Fibroblast of mammary gland (primary cell): ENCODE measurements at regions not wholly inside any gene's neighbourhood (a gene's known extent, or its start where the extent isn't known, plus 50 kb on each side); places are given as distances from the start of the nearest gene placed in this dataset.

Source experiments
- DNase-seq: peaks from one replicate; pipeline ENCODE4 v3.0.0-alpha.2; 2010; ENCODE audit warnings: low read depth
- H3K4me3 ChIP-seq: 2 replicates; pipeline ENCODE4 v1.5.1; 2011; ENCODE audit warnings: low read depth, mild to moderate bottlenecking, low read length, moderate library complexity; ENCODE audit not compliant: control insufficient read depth
- CTCF ChIP-seq: conservative IDR thresholded peaks from 2 replicates; pipeline ENCODE4 v1.5.1; 2011; ENCODE audit warnings: low read depth, low read length, inconsistent platforms; ENCODE audit not compliant: control insufficient read depth, insufficient read depth

GRCh38 chr9:108336575-108336974 lies 519.2 kb downstream of the ACTL7B start:
- no peak overlapping the region for H3K4me3 ChIP-seq
- TF ChIP-seq CTCF = no peak
- no peak for DNase-seq

DNA sequence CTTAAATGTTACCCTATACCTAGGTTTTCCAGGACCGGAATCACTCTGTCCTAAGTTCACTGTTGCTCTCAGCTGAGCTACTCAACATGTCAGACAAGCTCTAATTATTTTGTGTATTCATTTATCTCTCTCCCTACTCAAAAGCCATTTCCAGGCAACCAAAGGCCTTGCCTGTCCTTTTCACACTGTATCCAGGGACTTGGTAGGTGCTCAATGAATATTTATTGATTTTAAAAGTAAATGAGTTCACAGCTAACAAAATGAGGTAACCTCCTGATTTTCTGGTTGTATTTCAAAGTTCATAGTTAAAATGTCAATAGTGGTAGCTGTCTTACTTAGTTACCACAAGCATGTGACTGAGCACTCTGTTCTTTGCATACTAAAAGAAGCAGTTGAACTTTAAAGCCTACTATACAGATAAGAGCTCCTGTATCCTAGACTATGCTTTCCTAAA lies 522.2 kb downstream of the ACTL7B start:
- no peak for TF ChIP-seq CTCF
- no peak for DNase-seq
- H3K4me3 ChIP-seq = no peak overlapping the region

- DNase-seq = no peak
- H3K4me3 ChIP-seq = no peak overlapping the region
- no peak for TF ChIP-seq CTCF
Observed at GRCh38 chr9:108331596-108331995, 524.2 kb downstream of the ACTL7B start.

DNA sequence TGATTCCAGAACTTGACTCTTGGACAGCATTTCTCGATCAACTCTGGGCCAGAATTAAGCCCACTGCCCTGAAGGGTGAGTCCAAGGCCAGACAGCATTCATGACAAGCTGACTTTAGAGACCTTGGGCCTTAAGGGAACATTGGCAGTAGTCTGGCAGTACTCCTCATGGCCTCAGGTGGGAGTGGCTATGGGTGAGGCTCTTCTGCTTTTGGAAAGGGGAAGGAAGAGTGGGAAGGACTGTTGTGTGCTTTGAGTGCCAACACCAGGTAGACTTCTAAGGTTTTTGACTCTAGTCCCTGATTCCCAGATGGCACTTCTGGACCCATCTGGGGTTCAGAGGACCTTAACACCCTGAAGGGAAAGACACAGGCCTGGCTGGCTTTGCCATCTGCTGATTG lies 530.4 kb downstream of the ACTL7B start:
- no peak overlapping the region for H3K4me3 ChIP-seq
- TF ChIP-seq CTCF = no peak
- no peak for DNase-seq

GRCh38 chr9:108323615-108324014 lies 532.2 kb downstream of the ACTL7B start:
- no peak overlapping the region for H3K4me3 ChIP-seq
- TF ChIP-seq CTCF = no peak
- peak; percentile 36 for DNase-seq

DNA sequence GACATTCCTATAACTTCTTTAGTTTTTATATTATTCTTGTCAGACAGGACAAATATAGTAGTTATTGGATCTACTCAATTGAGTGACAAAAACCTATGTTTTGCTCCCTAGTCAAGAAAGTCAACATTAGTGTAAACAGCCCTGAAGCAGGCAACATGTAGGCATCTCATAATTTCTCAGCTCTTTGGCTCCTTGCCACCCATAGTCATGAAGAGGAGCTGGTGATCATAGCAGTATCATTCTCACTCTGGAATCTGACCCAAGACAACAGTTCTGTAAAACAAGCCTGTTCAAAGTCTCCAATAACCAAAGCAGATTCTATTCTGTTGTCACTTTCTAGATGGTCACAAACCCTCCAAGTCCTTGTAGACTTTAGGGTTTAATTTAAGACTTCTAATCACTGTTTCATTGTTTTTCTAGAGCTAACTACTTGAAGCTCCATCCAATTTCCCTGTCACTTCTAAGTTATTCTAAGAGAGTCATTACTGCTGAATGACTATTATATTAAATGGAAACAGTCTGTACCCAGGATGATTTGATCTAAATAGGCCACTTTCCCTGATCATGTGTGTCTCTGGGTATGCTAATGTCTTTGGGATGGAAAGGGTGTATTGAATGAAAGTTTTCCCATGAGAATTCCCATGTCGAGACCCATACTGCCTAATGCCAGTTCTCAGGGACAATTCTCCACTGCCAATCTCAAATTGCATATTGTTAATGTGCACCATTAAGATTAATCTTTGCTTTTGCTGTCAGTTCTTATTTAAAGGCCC lies 533.3 kb downstream of the ACTL7B start:
- TF ChIP-seq CTCF = no peak
- H3K4me3 ChIP-seq = no peak overlapping the region
- peak; percentile 28 for DNase-seq

- no peak for TF ChIP-seq CTCF
- H3K4me3 ChIP-seq = no peak overlapping the region
- peak; percentile 19 for DNase-seq
Observed at GRCh38 chr9:108316630-108317029, 539.2 kb downstream of the ACTL7B start.
